ENCODE measurements at regions not wholly inside any gene's neighbourhood (a gene's known extent, or its start where the extent isn't known, plus 50 kb on each side); places are given as distances from the start of the nearest gene placed in this dataset.

DNA sequence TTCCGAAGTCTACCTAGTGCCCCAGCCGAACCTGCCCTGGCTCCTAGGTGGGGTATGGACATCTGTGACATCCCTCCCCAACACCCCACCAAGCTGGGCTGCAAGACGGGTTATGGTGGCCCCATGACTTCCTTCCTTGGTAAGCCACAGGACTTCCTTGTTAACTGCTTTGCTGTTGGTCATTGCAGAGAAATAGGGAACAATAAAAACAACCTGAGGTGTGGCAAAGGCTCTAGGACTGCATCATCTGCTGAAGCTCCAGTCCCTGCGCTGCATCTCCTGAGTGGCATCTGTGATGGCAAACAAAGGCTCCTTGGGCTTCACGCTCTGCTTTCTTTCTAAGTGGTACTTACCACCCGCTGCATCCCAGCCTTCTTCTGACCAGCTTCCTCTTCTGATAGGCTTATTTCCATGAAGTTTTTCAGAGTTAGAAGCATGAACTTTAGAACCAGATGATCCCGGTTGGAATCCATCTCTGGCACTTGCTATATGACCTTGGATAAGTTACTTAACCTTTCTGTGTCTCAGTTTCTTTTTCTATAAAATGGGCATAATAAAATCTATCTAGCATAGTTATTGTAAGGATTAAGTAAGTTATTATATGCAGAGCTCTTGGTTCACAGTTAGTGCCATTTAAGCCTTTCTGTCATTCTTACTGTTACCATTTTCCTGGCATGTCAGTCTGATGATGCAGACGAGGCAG lies 216.8 kb downstream of the RPS24 start:
- DNase-seq: peak; percentile 5

DNA sequence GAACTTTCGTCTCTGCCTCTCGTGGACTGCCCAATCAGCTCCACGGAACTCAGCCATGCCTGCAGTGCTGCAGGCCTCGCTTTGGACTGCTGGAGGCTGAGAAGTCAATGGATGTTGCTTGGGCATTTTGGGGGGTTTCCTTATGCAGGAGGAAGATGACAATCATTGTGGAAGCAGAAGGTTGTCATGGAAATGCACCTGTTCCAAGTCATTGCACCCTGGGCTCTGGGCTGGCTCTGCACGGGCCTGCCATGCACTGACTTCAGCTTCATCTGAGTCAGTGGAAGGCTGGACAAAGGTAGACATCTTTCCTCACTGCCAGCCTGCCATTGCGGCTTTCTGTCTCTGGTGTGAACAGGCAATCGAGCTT lies 217.3 kb downstream of the RPS24 start:
- no peak for DNase-seq

DNA sequence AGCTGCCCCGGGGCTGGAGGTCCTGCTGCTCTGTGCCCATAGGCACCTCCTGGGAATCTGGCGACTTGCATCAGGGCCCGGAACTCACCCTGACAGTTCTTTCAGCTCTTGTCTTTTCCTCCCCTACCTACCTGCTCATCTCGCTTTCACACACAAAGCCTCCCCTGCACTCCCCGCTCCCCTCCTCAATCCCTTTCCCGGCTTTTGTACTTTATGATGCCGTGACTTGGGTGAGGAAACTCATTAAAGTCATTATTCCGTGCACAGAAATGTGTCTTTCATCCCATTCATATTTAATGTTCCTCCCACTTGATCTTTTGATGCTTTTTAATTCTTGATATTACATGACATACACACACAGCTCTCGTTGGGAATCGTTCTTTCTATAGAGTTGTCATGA lies 218.6 kb downstream of the RPS24 start:
- no peak for DNase-seq

DNA sequence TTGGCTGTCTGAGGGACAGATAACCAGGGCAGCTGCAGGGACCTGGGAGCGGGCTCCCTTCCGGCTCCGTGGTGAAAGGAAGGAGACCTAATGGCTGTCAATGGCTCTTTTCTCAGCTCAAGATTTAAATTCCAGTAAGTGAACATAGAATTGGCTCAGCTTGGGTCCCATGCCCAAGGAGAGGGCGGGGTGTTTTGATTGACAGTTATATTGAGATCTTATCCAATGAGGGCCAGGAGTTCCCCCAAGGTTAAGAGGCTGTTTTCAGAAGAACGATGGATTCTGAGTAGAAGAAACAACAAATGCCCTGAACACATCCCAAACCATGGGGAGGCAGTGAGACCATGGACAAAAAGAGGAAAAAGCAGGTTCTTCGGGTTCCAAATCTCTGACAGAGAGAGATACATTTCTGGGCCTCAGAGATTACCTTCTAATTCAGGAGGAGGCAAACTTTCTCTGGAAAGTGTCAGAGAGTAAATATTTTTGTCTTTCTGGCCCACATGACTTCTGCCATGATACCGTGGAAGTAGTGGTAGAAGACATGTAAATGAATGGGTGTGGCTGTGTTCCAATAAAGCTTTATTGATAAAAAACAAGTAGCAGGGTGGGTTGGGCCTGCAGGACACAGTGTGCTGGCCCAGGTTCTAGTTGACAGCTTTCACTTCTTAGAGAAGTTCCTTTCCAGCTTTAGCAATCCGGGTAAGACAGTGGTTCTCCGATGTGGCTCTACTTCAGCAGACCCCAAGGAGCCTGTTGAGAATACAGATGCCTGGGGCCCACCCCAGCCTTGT lies 219.6 kb downstream of the RPS24 start:
- DNase-seq: no peak

DNA sequence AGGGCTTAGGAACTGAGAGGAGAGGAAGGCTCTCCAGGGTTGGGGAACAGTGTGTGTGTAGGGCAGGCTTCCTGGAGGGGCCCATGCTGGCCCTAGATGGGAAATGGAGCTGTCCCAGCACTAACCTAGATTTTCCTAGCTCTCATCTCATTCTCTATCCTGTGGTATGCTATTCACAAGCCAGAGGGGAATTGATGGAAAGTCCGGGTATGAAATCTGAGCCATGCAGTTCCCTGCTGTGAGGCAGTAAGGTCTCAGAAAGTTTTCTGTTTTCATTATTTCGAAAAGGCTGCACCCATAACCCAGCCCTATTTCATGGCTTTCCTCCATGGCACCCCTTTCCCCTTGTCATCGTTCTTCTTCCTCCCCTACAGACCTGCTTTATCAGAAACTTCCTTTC lies 220.3 kb downstream of the RPS24 start:
- DNase-seq: no peak

DNA sequence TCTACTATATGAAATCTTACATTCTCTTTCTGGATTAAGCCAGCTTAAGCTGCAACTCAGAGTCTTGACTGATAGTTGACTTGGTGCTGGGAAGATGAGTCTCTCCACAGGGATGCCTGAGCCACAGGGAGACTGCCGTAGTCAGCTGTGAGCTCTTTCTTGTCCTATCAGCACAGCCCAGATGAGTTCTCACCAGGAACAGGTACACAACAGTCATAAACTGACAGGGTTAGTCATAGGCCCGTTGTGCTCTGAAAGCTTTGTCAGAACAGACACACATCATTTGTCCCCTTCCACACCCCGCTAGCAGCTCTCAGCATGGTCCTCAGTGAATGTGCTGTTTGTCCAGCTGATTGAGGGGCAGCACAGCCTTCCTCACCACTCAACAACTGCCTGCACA lies 221.6 kb downstream of the RPS24 start:
- DNase-seq: no peak

DNA sequence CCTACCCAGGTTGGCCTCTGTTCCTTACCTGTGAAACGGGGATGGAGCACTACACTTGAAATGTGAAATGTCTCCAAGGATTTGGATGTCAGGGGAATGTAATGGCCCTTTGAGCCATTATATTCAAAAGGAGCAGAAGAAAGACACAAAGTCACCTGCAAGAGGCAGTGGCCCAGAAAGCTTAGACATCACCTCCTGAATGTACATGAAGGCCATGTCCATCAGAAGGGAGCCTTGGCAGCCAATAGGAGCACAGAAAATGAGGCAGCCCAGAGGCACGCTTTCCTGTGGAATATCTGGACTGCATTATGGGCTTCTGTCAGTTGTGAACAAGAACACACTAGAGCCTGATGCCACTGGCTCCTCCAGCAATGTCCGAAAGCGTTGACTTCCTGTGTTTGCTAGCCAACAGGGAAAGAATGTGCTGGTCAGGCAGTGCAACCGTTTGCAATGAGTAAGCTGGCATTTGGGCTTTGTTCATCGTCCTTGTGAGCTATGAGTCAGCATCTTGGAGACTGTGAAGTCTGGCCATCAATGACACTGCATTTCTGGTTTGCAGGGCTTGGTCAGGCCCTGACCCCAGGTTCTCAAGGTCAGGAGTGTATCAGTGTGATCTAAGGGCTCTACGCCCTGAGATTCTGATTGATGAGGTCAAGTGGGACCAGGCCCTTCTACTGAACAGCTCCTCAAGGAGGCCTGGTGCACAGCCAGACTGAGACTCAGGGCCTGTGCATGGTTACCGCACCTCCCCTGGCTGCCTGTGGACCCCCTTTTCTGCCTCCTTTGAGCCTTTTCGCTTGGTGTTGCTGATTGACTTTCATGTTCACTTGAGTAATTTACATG lies 222.4 kb downstream of the RPS24 start:
- no peak for DNase-seq

- no peak for DNase-seq
These were observed 224.8 kb downstream of the RPS24 start for GRCh38 chr10:78258323-78259030.

DNA sequence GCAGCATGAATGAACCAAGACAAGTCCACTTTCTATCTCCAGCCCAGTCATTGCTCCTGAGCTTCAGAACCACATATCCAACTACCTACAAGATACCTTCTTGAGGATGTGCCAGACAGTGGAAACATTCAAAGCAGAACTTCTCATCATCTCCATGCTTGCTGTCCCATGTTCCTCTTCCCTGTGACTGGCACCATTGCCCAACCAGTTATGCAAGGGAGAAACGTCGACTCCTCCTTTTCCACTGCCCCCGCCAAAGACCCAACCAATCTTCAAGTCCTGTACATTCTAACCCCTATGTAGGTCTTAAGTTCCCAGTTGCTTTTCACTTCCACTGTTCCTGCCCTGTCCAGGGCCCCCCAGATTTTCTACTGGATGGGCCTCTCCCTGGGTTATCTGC lies 225.7 kb downstream of the RPS24 start:
- no peak for DNase-seq

DNA sequence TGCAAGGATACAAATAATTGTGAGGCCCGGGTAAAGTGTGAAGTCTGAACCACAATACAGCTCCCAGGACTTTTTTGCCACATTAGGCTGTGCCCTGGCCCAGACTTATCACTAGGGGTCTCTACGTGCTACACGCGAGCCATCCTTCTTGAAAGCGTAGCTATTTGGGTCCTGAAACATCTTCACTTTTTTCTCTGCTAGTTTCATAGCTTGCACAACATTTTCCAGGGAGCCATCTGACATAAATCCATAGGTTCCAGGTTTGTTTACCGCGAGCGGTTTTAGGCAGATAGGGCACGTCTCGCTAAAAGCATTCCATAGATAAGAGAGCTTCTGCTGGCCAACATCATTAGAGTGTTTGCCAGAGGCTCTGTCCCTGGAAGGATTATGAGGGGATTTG lies 226.5 kb downstream of the RPS24 start:
- no peak for DNase-seq

DNA sequence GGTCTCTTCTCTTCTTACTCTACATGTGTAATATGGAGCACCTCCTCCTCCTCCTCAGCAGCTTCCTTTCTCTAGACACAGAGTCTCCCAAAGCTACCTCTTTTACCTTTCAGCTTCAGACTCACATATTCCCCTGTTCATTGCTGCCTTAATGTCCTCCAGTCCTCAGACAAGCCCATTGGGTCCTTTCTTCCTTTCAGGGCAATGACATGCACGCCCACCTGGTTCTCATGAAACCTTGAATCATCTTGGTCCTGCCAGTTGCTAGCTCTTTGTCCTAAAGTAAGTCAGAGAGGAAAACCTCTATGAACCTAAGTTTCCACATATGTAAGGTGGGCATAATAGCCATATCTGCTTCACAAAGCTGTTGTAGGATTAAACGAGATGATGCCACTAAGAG lies 227.0 kb downstream of the RPS24 start:
- DNase-seq: no peak

- DNase-seq: no peak
These were observed 227.6 kb downstream of the RPS24 start for GRCh38 chr10:78261291-78261690.

DNA sequence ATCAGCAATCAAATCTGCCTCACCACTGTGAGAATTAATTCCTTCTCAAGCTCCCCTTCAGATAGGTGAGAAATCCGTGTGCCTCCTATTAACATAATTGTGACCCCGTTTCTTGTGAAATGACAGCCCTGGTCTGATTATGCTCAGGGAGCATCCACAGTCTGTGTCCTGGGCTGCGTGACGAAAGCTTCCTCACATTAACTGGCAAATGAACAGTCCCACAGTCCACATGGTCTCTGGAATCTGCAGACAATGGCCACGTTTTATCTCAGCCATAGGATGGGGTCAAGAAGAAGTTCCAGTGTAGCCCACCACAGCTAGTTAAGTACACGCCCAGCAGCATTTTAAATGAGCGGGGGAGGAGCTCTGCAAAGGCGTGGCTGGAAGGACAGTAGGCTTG lies 229.2 kb downstream of the RPS24 start:
- DNase-seq: no peak

DNA sequence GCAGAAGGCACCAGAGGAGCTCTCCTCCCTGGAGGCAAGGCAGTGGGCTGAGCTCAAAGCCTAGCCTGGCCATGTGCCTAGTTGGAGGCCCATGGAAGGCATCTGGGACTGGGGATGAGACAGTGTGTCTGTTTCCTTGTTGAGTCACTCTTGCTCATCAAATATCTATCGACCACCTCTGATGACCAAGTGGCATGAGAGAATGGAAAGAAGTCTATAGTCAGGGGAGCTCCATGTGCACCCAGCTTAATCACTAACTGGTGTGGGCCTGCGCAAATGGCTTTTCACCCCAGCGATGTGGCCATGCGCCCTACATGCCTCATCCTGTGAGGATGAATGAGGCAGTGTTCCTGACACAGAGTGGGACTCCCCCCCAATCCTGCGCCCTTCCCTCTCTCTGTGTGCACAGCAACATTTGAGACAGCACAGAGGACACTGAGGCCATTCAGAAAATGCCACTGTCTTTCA lies 229.9 kb downstream of the RPS24 start:
- DNase-seq: no peak

DNA sequence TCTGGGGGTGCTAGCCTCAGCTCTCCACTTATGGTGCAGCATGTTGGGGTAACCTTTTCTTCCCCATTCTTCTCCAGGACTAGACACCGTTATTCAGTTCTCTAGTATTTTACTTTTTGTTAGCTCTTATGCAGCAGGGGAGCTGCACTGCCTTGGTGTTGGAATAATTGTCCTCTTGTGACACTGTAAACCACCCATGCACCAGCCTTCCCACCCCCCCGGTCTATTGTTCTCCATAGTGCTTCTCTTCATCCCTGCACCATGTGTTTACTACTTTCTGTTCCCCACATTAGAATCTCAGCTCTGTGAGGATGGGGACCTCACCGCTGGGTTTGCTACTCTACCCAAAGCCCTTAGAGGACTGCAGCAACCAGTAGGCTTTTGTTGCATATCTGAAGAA lies 230.7 kb downstream of the RPS24 start:
- no peak for DNase-seq

- DNase-seq: no peak
These were observed 233.2 kb downstream of the RPS24 start for GRCh38 chr10:78266741-78267469.

- no peak for DNase-seq
These were observed 233.9 kb downstream of the RPS24 start for GRCh38 chr10:78267598-78267997.

GRCh38 chr10:78269060-78269459 lies 235.4 kb downstream of the RPS24 start:
- DNase-seq: no peak

DNA sequence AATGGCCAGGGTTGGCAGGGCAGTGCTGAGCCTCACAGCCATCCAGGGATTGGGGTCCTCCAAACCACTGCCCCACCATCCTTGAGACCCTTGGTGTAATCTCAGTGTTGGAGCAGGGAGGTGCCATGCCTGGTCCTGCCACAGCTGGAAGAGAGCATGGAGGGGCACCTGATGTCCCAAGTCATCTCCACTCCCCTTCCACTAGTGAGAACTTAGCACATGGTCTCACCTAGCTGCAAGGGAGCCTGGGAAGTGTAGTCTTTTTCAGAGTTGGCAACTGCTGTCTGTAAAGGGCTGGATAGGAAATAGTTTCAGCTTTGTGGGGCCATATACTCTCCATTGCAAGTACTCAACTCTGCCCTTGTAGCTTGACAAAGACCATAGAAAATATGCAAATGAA lies 238.7 kb downstream of the RPS24 start:
- no peak for DNase-seq

DNA sequence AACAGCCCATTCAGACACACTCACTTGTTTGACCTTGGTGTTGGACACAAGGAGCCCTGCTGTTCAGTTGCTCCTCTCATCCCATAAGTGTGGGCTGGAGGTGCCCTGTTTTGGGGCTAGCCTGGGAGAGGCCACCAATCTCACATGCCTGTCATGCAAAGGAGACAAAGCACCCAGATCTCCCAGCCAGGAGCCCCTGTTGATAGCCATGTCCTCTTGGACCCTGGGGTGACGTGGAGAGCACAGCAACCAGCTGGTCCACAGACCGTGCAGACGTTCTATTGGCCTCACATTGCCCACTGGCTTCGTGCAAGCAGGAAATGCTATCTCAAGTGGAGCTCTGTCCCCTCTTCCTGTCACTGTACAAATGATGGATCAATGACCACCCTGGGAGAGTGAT lies 240.8 kb downstream of the RPS24 start:
- DNase-seq: no peak

DNA sequence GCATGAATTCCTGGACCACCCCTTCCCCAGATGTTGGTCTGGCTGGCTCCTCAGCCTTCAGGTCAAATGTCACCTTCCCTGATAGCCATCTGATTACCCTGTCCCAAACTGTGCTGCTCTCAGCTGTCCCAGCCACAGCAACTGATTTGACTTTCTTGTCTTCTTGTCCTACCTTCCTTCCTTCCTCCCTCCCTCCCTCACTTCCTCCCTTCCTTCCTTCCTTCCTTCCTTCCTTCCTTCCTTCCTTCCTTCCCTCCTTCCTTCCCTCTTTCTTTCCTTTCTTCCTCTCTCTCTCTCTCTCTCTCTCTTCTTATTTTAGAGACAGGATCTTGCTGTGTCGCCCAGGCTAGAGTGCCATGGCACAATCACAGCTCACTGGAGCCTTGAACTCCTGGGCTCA lies 242.5 kb downstream of the RPS24 start:
- no peak for DNase-seq

GRCh38 chr10:78277314-78278057 lies 243.8 kb downstream of the RPS24 start:
- DNase-seq: no peak
